ENCODE measurements at regions not wholly inside any gene's neighbourhood (a gene's known extent, or its start where the extent isn't known, plus 50 kb on each side); places are given as distances from the start of the nearest gene placed in this dataset.

GRCh38 chr6:133730881-133731280 lies 158.0 kb upstream of the TCF21 start:
- TF ChIP-seq YY1 (IDR thresholded peaks at IDR 0.05; ENCODE audit: insufficient read depth, insufficient read length) (no peak), ZNF274 (IDR thresholded peaks at IDR 0.05; ENCODE audit: low read depth, low read length) (no peak)
